Peyer's patch (tissue), 4 donors: ENCODE measurements at regions not wholly inside any gene's neighbourhood (a gene's known extent, or its start where the extent isn't known, plus 50 kb on each side); places are given as distances from the start of the nearest gene placed in this dataset.

Source experiments
- CTCF ChIP-seq, 6 experiments: fragments of 450-650 bp in 4 of 6; fragments of 200-600 bp in 2 of 6; sonication (generic) in 1 of 6; IDR thresholded peaks; one replicate each; pipeline ENCODE4 v1.5.1; 2017 to 2019; ENCODE audit warnings: antibody characterized with exemption in 6 of 6, mild to moderate bottlenecking in 3 of 6, moderate library complexity in 1 of 6
- POLR2A ChIP-seq, 2 donors: fragments of 450-650 bp; IDR thresholded peaks; one replicate each; pipeline ENCODE4 v1.5.1; 2017; ENCODE audit warnings: antibody characterized with exemption in 2 of 2, mild to moderate bottlenecking in 2 of 2, moderate library complexity in 2 of 2

GRCh38 chr14:71300566-71301330 lies 393.5 kb downstream of the PCNX1 start:
- no peak for TF ChIP-seq CTCF (IDR thresholded peaks at IDR 0.05)
- TF ChIP-seq POLR2A (IDR thresholded peaks at IDR 0.05), result no peak
